Mucosa of descending colon (tissue), 3 donors: ENCODE measurements at regions not wholly inside any gene's neighbourhood (a gene's known extent, or its start where the extent isn't known, plus 50 kb on each side); places are given as distances from the start of the nearest gene placed in this dataset.

ENCODE experiments used
- ATAC-seq: fragments of 200-7000 bp; cut with Tn5 transposase; one replicate; pipeline ENCODE4 v1.9.1; 2020; ENCODE audit warnings: mild to moderate bottlenecking, moderate library complexity
- DNase-seq, 3 donors: peaks; one replicate each; pipeline ENCODE4 v3.0.0-alpha.2; 2020
- H3K36me3 ChIP-seq: fragments of 200-600 bp; one replicate; pipeline ENCODE4 v1.8.0; 2021; ENCODE audit warnings: low read depth, mild to moderate bottlenecking
- H3K4me1 ChIP-seq: fragments of 200-600 bp; one replicate; pipeline ENCODE4 v1.8.0; 2021; ENCODE audit warnings: low read depth, mild to moderate bottlenecking
- H3K4me3 ChIP-seq: fragments of 200-600 bp; one replicate; pipeline ENCODE4 v1.8.0; 2021; ENCODE audit warnings: mild to moderate bottlenecking
- H3K9me3 ChIP-seq: fragments of 200-600 bp; one replicate; pipeline ENCODE4 v1.8.0; 2021; ENCODE audit warnings: mild to moderate bottlenecking
- intact Hi-C, 2 donors: fragments of 100-400 bp; cut with DNase I in 1 of 2; cut with micrococcal nuclease in 1 of 2; formaldehyde crosslinking; loops; one replicate each; pipeline versions ENCODE4 v1.11.0 to v1.11.1; 2022; cut with DNase I, micrococcal nuclease
- TF ChIP-seq, protein P1 (sequence below): fragments of 200-600 bp; IDR thresholded peaks from one replicate; pipeline ENCODE4 v1.8.0; 2022; ENCODE audit warnings: antibody characterized with exemption, mild to moderate bottlenecking
- donor health status: DM: no; HTN: no; CAD: no; lungs with moderate emphysema.
- donor health status: DM: no; HTN: no; CAD: no.
- donor health status: DM: no; HTN: yes; CAD: no.

DNA sequence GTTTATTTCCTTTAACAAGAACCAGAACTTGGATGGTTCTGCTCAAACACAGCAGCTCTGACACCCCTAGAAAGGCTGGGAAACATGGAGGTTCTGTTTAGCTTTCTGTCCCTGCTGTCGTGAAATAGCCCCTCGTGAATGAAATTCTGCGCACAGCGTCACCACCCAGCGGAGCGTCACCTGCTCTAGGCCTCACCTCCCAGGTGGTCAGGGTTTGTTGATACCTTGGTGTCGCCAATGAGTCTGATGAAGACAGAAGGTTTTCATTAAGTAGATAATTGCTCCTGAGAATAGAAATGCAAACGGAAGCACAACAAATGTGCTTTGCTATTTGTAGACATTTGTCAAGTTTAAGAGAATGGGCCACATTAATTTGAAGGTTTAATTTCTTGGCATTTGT is 135.1 kb downstream of the EDN3 start:
- Histone ChIP-seq H3K4me1 (peaks cover 3% of the 10 kb centered on the region), H3K4me3 (no peak overlapping the region), H3K36me3 (no peaks in the 10 kb centered on the region), H3K9me3 (no peaks in the 10 kb centered on the region)
- DNase-seq (no peak), ATAC-seq (no peak)
- intact Hi-C loops, result no loop called here
- TF ChIP-seq, protein P1, sequence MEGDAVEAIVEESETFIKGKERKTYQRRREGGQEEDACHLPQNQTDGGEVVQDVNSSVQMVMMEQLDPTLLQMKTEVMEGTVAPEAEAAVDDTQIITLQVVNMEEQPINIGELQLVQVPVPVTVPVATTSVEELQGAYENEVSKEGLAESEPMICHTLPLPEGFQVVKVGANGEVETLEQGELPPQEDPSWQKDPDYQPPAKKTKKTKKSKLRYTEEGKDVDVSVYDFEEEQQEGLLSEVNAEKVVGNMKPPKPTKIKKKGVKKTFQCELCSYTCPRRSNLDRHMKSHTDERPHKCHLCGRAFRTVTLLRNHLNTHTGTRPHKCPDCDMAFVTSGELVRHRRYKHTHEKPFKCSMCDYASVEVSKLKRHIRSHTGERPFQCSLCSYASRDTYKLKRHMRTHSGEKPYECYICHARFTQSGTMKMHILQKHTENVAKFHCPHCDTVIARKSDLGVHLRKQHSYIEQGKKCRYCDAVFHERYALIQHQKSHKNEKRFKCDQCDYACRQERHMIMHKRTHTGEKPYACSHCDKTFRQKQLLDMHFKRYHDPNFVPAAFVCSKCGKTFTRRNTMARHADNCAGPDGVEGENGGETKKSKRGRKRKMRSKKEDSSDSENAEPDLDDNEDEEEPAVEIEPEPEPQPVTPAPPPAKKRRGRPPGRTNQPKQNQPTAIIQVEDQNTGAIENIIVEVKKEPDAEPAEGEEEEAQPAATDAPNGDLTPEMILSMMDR, result no peak

DNA sequence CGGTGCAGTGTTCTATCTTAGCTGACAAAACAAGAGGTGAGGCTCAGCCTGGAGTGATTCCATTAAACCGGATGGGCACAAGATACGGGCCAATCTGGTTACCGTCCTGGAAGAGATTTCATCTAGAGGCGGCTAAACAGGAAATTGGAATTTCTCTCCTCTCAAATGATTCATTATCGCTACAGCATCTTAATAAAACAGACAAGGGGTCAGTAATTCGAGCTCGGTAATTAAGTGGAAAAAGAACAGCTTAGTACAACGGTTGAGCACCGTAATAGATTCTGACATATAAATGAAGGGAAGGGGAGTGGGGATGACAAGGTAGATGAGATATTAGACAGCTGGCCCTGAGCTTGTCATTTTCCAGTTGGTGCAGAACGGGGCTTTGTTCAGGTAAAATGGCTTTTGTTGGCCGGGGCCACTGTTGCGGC is 137.2 kb downstream of the EDN3 start:
- TF ChIP-seq, protein P1, result no peak
- intact Hi-C loops, result no loop called here
- ATAC-seq (no peak), DNase-seq (no peak)
- no peaks in the 10 kb centered on the region for H3K9me3 ChIP-seq
- H3K4me3 ChIP-seq, result no peak overlapping the region
- H3K4me1 ChIP-seq, result peaks cover 3% of the 10 kb centered on the region
- H3K36me3 ChIP-seq, result no peaks in the 10 kb centered on the region

DNA sequence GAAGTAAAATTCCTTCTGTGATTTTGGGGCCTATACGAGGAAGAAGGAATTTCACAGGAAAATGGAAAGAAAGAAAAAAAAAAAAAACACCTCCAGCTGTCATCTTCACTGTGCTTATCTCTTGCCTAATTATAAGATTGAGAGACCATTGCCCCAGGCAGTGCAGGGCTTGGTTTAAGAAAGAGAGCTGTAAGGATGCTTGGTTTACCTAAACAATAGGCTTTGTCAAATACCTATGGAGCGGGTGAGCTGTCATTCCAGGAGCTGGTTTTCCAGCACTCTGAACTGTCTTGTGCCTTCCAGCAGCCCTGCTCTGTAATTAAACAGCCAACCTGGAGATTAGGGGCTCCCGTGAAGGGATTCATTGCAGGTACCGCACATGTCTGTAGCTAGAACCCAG is 137.8 kb downstream of the EDN3 start:
- TF ChIP-seq, protein P1, result no peak
- DNase-seq (no peak), ATAC-seq (no peak)
- intact Hi-C loops, result no loop called here
- Histone ChIP-seq H3K36me3 (no peaks in the 10 kb centered on the region), H3K4me3 (no peak overlapping the region), H3K4me1 (peaks cover 3% of the 10 kb centered on the region), H3K9me3 (no peaks in the 10 kb centered on the region)

DNA sequence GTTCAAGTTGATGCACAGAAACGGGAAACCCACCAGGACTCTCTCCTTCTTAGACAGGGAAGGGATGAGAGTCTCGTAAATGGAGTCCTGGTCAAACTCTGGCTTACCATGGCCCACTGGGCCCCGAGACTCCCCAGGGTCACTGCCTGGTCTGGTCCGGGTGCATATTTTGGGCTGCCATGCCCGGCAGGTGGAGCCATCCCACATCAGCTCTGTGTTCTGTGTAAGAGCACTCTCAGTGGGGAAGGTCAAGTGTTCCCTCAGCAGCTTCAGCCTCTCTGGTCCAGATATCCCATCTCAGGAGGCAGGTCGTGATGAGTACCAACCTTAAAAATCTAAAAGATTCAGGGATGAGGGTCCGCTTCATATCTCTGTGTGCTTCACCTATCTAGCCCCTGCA is 138.8 kb downstream of the EDN3 start:
- DNase-seq (no peak), ATAC-seq (no peak)
- intact Hi-C loops, result no loop called here
- TF ChIP-seq, protein P1, result no peak
- peaks cover 3% of the 10 kb centered on the region for H3K4me1 ChIP-seq
- H3K4me3 ChIP-seq, result no peak overlapping the region
- H3K9me3 ChIP-seq, result no peaks in the 10 kb centered on the region
- no peaks in the 10 kb centered on the region for H3K36me3 ChIP-seq

DNA sequence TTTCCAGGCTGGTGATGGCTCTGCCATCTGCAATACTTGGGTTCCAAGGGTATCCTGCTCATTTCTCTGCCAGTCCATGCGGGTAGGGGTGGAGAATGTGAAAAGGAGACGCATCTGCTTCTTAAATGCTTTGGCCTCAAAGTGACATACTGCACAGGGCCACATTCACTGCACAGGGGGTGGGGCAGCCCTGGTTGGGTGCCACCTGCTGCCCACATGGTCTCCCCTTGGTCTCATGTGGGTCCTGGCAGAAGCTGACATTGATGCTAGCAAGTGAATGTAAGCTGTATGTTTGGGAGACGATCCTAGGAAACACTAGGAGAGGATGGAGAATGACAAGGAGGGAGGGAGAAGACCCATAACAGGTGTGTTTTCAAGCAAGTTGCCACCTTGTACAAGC is 140.9 kb downstream of the EDN3 start:
- DNase-seq (no peak), ATAC-seq (no peak)
- Histone ChIP-seq H3K4me1 (no peaks in the 10 kb centered on the region), H3K9me3 (no peaks in the 10 kb centered on the region), H3K36me3 (no peaks in the 10 kb centered on the region), H3K4me3 (no peak overlapping the region)
- intact Hi-C loops, result no loop called here
- TF ChIP-seq, protein P1, result no peak
